ENCODE measurements at regions not wholly inside any gene's neighbourhood (a gene's known extent, or its start where the extent isn't known, plus 50 kb on each side); places are given as distances from the start of the nearest gene placed in this dataset.

DNA sequence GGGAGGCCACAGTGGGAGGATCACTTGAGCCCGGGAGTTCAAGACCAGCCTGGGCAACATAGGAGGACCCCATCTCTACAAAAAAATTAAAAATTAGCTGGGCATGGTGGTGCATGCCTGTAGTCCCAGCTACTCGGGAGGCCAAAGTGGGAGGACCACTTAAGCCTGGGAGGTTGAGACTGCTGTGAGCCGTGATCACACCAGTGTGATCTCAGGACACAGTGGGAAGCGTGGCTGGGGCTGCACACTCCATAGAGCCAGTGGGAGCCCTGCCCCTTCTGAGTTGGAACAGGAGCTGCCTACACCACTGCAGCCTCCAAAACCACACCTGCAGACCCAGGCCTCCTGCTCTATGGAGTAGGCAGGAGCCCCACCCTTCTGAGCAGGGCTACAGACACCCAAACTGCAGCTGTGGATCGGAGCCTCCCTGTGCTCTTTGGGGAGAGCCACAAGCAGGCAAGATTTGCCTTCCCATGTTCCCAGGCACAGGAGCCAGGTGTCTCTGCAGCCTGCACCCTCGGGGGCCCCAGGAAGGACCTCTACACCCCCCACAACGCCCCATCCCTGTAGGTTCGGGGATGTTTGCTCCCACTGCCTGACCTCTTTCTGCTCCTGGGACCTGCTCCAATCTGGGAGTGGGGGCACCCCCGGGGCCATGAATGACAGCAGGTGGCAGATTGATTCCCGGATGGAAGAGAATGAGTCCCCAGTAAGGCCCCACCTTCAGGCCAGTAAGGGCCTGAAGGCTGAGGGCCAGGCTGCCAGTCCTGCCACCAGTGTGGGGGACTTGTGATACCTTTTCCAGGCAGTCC is 245.4 kb downstream of the BUD13 start:
- TF ChIP-seq POLR2A (IDR thresholded peaks at IDR 0.05): no peak
- TF ChIP-seq CTCF (IDR thresholded peaks at IDR 0.05): no peak
- DNase-seq: no peak
- Histone ChIP-seq H3K4me1 (no peaks in the 10 kb centered on the region), H3K27ac (no peak overlapping the region), H3K27me3 (peaks cover 0 to 45% (median 0%) of the 10 kb centered on the region in 4 donors), H3K36me3 (no peaks in the 10 kb centered on the region), H3K4me3 (no peak overlapping the region), H3K9me3 (no peaks in the 10 kb centered on the region)
- 50 to 85% methylated on average over 2 to 5 of the region's 10 CpGs for WGBS, 2 donors
- intact Hi-C loops (cut with DNase I): no loop called here

DNA sequence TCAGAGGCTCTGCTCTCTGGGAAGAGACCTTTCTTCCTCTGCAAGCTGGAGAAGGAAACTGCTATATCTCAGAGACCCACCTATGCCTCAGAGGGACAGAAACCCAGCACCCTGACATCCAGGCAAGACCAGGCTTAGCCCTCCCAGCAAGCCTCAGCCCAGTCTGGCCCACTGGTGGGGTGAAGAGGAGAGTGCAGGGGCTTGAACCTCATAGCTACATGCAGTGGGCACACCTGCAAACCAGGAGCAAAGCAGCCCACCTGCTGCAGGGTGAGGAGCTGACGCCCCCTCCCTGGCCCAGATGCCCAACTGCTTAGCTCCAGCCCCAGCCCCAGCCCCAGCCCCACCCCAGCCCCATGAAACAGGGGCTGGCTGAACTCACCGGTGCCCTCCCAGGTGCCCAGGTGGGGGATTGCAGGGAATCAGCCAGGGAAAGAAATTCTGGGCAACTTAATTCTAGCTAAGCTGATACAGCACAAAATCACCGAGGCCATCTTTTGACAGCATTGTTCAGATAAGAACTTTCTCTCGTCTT is 246.8 kb downstream of the BUD13 start:
- intact Hi-C loops (cut with DNase I): no loop called here
- Histone ChIP-seq H3K9me3 (no peaks in the 10 kb centered on the region), H3K4me1 (no peaks in the 10 kb centered on the region), H3K36me3 (no peaks in the 10 kb centered on the region), H3K4me3 (no peak overlapping the region), H3K27ac (no peak overlapping the region), H3K27me3 (peaks cover 0 to 32% (median 0%) of the 10 kb centered on the region in 4 donors)
- no peak for DNase-seq
- TF ChIP-seq CTCF (IDR thresholded peaks at IDR 0.05) (no peak), POLR2A (IDR thresholded peaks at IDR 0.05) (no peak)
- WGBS, 2 donors: 21 to 33% methylated on average over 2 of the region's 4 CpGs

DNA sequence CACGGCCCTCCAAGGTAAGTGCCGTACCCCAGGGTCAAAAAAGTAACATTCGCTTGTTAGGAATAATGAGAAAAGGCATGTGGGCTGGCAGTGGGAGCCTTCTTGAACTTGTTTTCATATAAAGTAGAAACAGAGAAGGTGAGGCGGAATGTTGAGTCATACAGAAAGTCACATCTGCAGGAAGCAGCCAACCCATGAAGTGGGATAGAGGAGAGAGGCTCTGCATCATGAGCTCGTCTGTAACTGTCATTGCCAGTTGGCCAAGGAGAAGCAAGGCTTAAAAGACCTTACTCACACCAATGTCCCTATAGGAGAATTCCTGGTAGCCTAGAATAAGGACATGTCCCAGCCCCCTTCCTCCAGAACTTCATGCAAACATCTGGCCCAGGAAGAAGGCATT is 253.3 kb downstream of the BUD13 start:
- Histone ChIP-seq H3K27me3 (peaks cover 0 to 12% (median 0%) of the 10 kb centered on the region in 4 donors), H3K4me1 (no peaks in the 10 kb centered on the region), H3K36me3 (no peaks in the 10 kb centered on the region), H3K9me3 (no peaks in the 10 kb centered on the region), H3K4me3 (no peak overlapping the region), H3K27ac (no peak overlapping the region)
- DNase-seq: no peak
- WGBS, 2 donors: 64% methylated on average over 5 of the region's 5 CpGs
- intact Hi-C loops (cut with DNase I): no loop called here
- TF ChIP-seq POLR2A (IDR thresholded peaks at IDR 0.05): no peak
- TF ChIP-seq CTCF (IDR thresholded peaks at IDR 0.05): no peak

GRCh38 chr11:116518141-116518540 is 254.6 kb downstream of the BUD13 start:
- Histone ChIP-seq H3K9me3 (no peaks in the 10 kb centered on the region), H3K4me1 (no peaks in the 10 kb centered on the region), H3K36me3 (no peaks in the 10 kb centered on the region), H3K4me3 (no peak overlapping the region), H3K27me3 (peaks cover 0 to 20% (median 0%) of the 10 kb centered on the region in 4 donors), H3K27ac (no peak overlapping the region)
- intact Hi-C loops (cut with DNase I): no loop called here
- 78 to 87% methylated on average over 10 of the region's 10 CpGs for WGBS, 2 donors
- TF ChIP-seq POLR2A (IDR thresholded peaks at IDR 0.05) (no peak), CTCF (IDR thresholded peaks at IDR 0.05) (no peak)
- no peak for DNase-seq

- intact Hi-C loops (cut with DNase I): no loop called here
- H3K27ac ChIP-seq: no peak overlapping the region
- peaks cover 0 to 26% (median 0%) of the 10 kb centered on the region in 4 donors for H3K27me3 ChIP-seq
- no peak overlapping the region for H3K4me3 ChIP-seq
- no peaks in the 10 kb centered on the region for H3K9me3 ChIP-seq
- WGBS, 2 donors: 66 to 82% methylated on average over 4 to 6 of the region's 6 CpGs
- no peaks in the 10 kb centered on the region for H3K4me1 ChIP-seq
- no peaks in the 10 kb centered on the region for H3K36me3 ChIP-seq
- no peak for TF ChIP-seq CTCF (IDR thresholded peaks at IDR 0.05)
- TF ChIP-seq POLR2A (IDR thresholded peaks at IDR 0.05): no peak
- DNase-seq: no peak
These were observed 255.2 kb downstream of the BUD13 start for GRCh38 chr11:116517584-116517983.

Data from esophagus squamous epithelium (tissue), 5 donors.